ENCODE measurements at regions not wholly inside any gene's neighbourhood (a gene's known extent, or its start where the extent isn't known, plus 50 kb on each side); places are given as distances from the start of the nearest gene placed in this dataset.

DNA sequence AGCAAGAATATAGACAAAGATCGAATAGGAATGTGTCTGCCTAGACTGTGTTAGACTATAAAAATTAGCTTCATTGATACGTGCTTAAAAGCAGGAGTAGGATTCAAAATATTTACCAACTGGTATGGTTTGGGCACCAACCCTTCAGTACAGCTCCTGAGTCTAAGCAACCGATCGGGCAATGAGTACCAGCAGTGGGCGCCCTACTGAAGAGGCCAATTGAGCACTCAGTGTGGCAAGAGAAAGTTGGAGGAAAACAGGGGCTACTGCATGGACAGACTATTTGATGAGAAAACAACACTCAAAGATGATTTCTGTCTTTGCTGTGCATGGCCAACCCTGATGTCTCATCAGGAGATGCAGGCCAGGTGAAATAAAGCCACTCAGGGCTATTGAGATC is 176.0 kb upstream of the NWD2 start:
- TF ChIP-seq CTCF (IDR thresholded peaks at IDR 0.05) (no peak), EP300 (IDR thresholded peaks at IDR 0.05) (no peak)

All from sigmoid colon (tissue), 4 donors.